IMR-90 (cell line): ENCODE measurements at regions not wholly inside any gene's neighbourhood (a gene's known extent, or its start where the extent isn't known, plus 50 kb on each side); places are given as distances from the start of the nearest gene placed in this dataset.
"Not testable (repeated sequence)": the region's sequence is repeated elsewhere in the genome, so short reads cannot be mapped to it uniquely, and the experiment has no call there.

Experiments
- ATAC-seq: fragments of 200-7000 bp; cut with Tn5 transposase; 2 replicates; pipeline ENCODE4 v1.9.1; 2020; ENCODE audit warnings: low read depth, mild to moderate bottlenecking, moderate library complexity
- BruUV-seq: library from RNA; stranded (reverse); fragments of 400-500 nt; replicated peaks from 2 replicates; lab custom pipeline; 2021; lab: Mats Ljungman, UMichigan
- CTCF ChIA-PET: fragments of 300-600 bp; formaldehyde crosslinking; extraction: SDS; loops from one replicate; lab custom pipeline; 2021; ENCODE audit warnings: antibody characterized with exemption; lab: Yijun Ruan, JAX
- POLR2A ChIA-PET: fragments of 300-600 bp; sonication (Branson Sonifier 250); formaldehyde crosslinking; loops from one replicate; lab custom pipeline; 2022; ENCODE audit warnings: antibody characterized with exemption; ENCODE audit not compliant: unreplicated experiment; lab: Charles Lee
- DNase-seq: peaks from one replicate; pipeline ENCODE4 v3.0.0; 2013
- H2AFZ ChIP-seq: replicated peaks from 2 replicates; pipeline ENCODE3; 2013; ENCODE audit warnings: low read length, mild to moderate bottlenecking; ENCODE audit not compliant: poor library complexity
- H2AK5ac ChIP-seq: 2 replicates; pipeline ENCODE4 v1.6.1; 2013; ENCODE audit warnings: low read depth, low read length, inconsistent platforms
- H2AK9ac ChIP-seq: replicated peaks from 2 replicates; pipeline ENCODE3; 2013; ENCODE audit warnings: mild to moderate bottlenecking, low read depth, low read length, moderate library complexity; ENCODE audit not compliant: poor library complexity
- H2BK120ac ChIP-seq: 2 replicates; pipeline ENCODE4 v1.6.1; 2013; ENCODE audit warnings: low read depth, low read length, inconsistent platforms
- H2BK15ac ChIP-seq: 3 replicates; pipeline ENCODE4 v1.6.1; 2013; ENCODE audit warnings: low read depth, low read length, inconsistent platforms
- H2BK20ac ChIP-seq: 2 replicates; pipeline ENCODE4 v1.6.1; 2013; ENCODE audit warnings: low read depth, mild to moderate bottlenecking, inconsistent platforms, low read length, moderate library complexity
- H2BK5ac ChIP-seq: 2 replicates; pipeline ENCODE4 v1.6.1; 2013; ENCODE audit warnings: mild to moderate bottlenecking, low read depth, low read length, inconsistent platforms; ENCODE audit not compliant: poor library complexity, severe bottlenecking
- H3K14ac ChIP-seq: replicated peaks from 2 replicates; pipeline ENCODE4 v1.6.1; 2013; ENCODE audit warnings: low read depth, low read length, inconsistent platforms
- H3K18ac ChIP-seq: 2 replicates; pipeline ENCODE4 v1.6.1; 2013; ENCODE audit warnings: low read depth, low read length, control low read depth
- H3K23ac ChIP-seq: 2 replicates; pipeline ENCODE4 v1.6.1; 2013; ENCODE audit warnings: low read depth, low read length, inconsistent platforms
- H3K27ac ChIP-seq: 2 replicates; pipeline ENCODE4 v1.5.1; 2013; ENCODE audit warnings: mild to moderate bottlenecking, control low read depth, low read length; ENCODE audit not compliant: insufficient read depth
- H3K27me3 ChIP-seq: 2 replicates; pipeline ENCODE4 v1.6.1; 2013; ENCODE audit warnings: low read length; ENCODE audit not compliant: control insufficient read depth, insufficient read depth
- H3K36me3 ChIP-seq: 2 replicates; pipeline ENCODE4 v1.6.1; 2013; ENCODE audit warnings: low read length, mixed read lengths; ENCODE audit not compliant: control insufficient read depth, insufficient read depth
- H3K4ac ChIP-seq: 2 replicates; pipeline ENCODE4 v1.6.1; 2013; ENCODE audit warnings: low read depth, low read length, inconsistent platforms
- H3K4me1 ChIP-seq: 2 replicates; pipeline ENCODE4 v1.6.1; 2013; ENCODE audit warnings: low read length, mixed read lengths; ENCODE audit not compliant: control insufficient read depth, insufficient read depth
- H3K4me2 ChIP-seq: 2 replicates; pipeline ENCODE4 v1.6.1; 2013; ENCODE audit warnings: low read depth, mild to moderate bottlenecking, control low read depth, low read length, moderate library complexity
- H3K4me3 ChIP-seq: 2 replicates; pipeline ENCODE4 v1.5.1; 2013; ENCODE audit warnings: low read depth, mild to moderate bottlenecking, control low read depth, low read length, moderate library complexity; ENCODE audit not compliant: insufficient read depth
- H3K56ac ChIP-seq: 2 replicates; pipeline ENCODE4 v1.6.1; 2013; ENCODE audit warnings: low read length, inconsistent platforms; ENCODE audit not compliant: insufficient read depth; ENCODE audit errors: extremely low read depth
- H3K79me1 ChIP-seq, 2 experiments: 2 replicates each; pipeline ENCODE4 v1.6.1; 2013; ENCODE audit warnings: low read length in 2 of 2, inconsistent platforms in 1 of 2, low read depth in 1 of 2
- H3K9ac ChIP-seq: 2 replicates; pipeline ENCODE4 v1.6.1; 2013; ENCODE audit warnings: low read depth, low read length, control low read depth
- H3K9me1 ChIP-seq: 2 replicates; pipeline ENCODE4 v1.6.1; 2013; ENCODE audit warnings: low read length, inconsistent platforms; ENCODE audit not compliant: insufficient read depth
- H3K9me3 ChIP-seq: 2 replicates; pipeline ENCODE4 v1.6.1; 2013; ENCODE audit warnings: low read length; ENCODE audit not compliant: control insufficient read depth, insufficient read depth
- H4K20me1 ChIP-seq: 2 replicates; pipeline ENCODE4 v1.6.1; 2013; ENCODE audit warnings: low read length, inconsistent platforms; ENCODE audit not compliant: insufficient read depth
- H4K5ac ChIP-seq: 2 replicates; pipeline ENCODE4 v1.6.1; 2013; ENCODE audit warnings: mild to moderate bottlenecking, low read depth, low read length, control low read depth
- H4K8ac ChIP-seq, 2 experiments: 2 replicates each; pipeline ENCODE4 v1.6.1; 2013; ENCODE audit warnings: low read depth in 2 of 2, low read length in 2 of 2, control low read depth in 1 of 2, inconsistent platforms in 1 of 2
- H4K91ac ChIP-seq: 2 replicates; pipeline ENCODE4 v1.6.1; 2013; ENCODE audit warnings: low read depth, low read length, inconsistent platforms; ENCODE audit not compliant: insufficient read depth
- POLR2A ChIP-seq: IDR thresholded peaks from 2 replicates; pipeline ENCODE4 v1.6.1; 2012; ENCODE audit warnings: mild to moderate bottlenecking, low read depth, low read length
- WGBS, 2 experiments: methylation state at CpG; one replicate each; pipeline versions ENCODE4 v1.1.5 to v1.1.7; 2013; ENCODE audit warnings: missing lambda C conversion rate in 2 of 2; ENCODE audit not compliant: insufficient read length in 1 of 2; ENCODE audit errors: extremely low coverage in 2 of 2; 5-methylcytosine and 5-hydroxymethylcytosine counted together
- dilution Hi-C: fragments of 300-500 bp; cut with HindIII; formaldehyde crosslinking; loops from one replicate; pipeline ENCODE4 v1.14.3; 2018; ENCODE audit warnings: low sequenced_read_pairs; ENCODE audit not compliant: unreplicated experiment
- in situ Hi-C: fragments of 300-500 bp; cut with MboI; formaldehyde crosslinking; loops from 3 replicates; pipeline ENCODE4 v1.14.3; 2019; ENCODE audit warnings: low sequenced_read_pairs, inconsistent platforms, mixed read lengths
- intact Hi-C: fragments of 100-400 bp; cut with micrococcal nuclease; formaldehyde crosslinking; loops from 2 replicates; pipeline ENCODE4 v1.10.0; 2022

DNA sequence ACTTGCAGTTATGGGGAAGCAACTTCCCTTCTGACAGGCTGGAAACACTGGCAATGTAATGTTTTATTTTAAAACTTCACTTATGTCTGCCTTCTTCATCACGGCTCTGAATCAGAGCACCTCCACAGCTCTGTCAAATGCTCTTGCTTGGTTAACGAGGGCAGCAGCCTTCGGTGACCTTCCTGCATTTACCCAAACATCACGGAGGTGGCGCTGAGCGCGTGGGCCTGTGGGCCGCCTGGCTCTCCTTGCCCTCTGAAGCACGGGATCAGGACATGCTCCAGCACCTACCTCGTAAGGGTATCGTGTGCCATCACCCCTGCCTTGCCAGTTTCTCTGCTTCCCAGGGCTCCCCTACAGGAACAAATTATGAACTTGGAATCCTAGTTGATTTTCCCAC is 310.0 kb downstream of the TEX29 start:
- Histone ChIP-seq H4K5ac (no peak overlapping the region), H3K9me3 (peaks cover 53% of the 10 kb centered on the region), H2AK5ac (no peak overlapping the region), H3K9ac (no peak overlapping the region), H3K36me3 (no peaks in the 10 kb centered on the region), H4K91ac (no peak overlapping the region), H3K4me1 (no peaks in the 10 kb centered on the region), H2AK9ac (no peak overlapping the region), H2AFZ (no peak overlapping the region), H2BK15ac (no peak overlapping the region), H4K8ac (no peak overlapping the region), H3K23ac (no peak overlapping the region), H3K4ac (no peak overlapping the region), H2BK20ac (no peak overlapping the region), H2BK120ac (no peak overlapping the region), H3K4me2 (no peak overlapping the region), H2BK5ac (no peak overlapping the region), H3K4me3 (no peak overlapping the region), H4K20me1 (no peaks in the 10 kb centered on the region), H3K14ac (no peak overlapping the region), H3K79me1 (no peaks in the 10 kb centered on the region), H3K27ac (no peak overlapping the region), H3K18ac (no peak overlapping the region), H3K56ac (no peak overlapping the region), H3K9me1 (no peaks in the 10 kb centered on the region), H3K27me3 (no peaks in the 10 kb centered on the region)
- no peak for TF ChIP-seq POLR2A
- dilution Hi-C loops: no loop called here
- DNase-seq: no peak
- POLR2A ChIA-PET: no interaction called here
- intact Hi-C loops: no loop called here
- BruUV-seq: no TSS peak
- CTCF ChIA-PET: no interaction called here
- 28% methylated on average over 7 of the region's 11 CpGs; no CpG with 5 or more reads in 1 of the 2 experiments for WGBS, 2 experiments
- ATAC-seq: no peak
- in situ Hi-C loops: no loop called here

DNA sequence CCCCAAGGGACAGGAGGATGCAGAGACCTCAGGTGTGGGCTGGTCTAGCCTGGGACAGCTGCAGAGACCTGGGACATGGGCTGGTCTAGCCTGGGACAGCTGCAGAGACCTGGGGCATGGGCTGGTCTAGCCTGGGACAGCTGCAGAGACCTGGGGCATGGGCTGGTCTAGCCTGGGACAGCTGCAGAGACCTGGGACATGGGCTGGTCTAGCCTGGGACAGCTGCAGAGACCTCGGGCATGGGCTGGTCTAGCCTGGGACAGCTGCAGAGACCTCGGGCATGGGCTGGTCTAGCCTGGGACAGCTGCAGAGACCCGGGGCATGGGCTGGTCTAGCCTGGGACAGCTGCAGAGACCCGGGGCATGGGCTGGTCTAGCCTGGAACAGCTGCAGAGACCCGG is 310.8 kb downstream of the TEX29 start:
- H3K56ac ChIP-seq, dilution Hi-C loops, H3K4me3 ChIP-seq, H2BK5ac ChIP-seq, H3K14ac ChIP-seq, H3K9me1 ChIP-seq, H4K20me1 ChIP-seq, H2BK20ac ChIP-seq, H2BK15ac ChIP-seq, H3K36me3 ChIP-seq, H3K9ac ChIP-seq, H3K79me1 ChIP-seq, H3K4ac ChIP-seq, H4K5ac ChIP-seq, in situ Hi-C loops, DNase-seq, H3K4me2 ChIP-seq, CTCF ChIA-PET, ATAC-seq, H2AK5ac ChIP-seq, H2AK9ac ChIP-seq, H2BK120ac ChIP-seq, intact Hi-C loops, H3K23ac ChIP-seq, H3K27me3 ChIP-seq, H3K27ac ChIP-seq, H3K4me1 ChIP-seq, H4K91ac ChIP-seq, H3K18ac ChIP-seq, H2AFZ ChIP-seq, POLR2A ChIA-PET, H4K8ac ChIP-seq, BruUV-seq: not testable (repeated sequence)
- WGBS, 2 experiments: no CpG with 5 or more reads among the region's 5 CpGs
- peaks cover 51% of the 10 kb centered on the region for H3K9me3 ChIP-seq
